HEK293T (cell line): ENCODE measurements at regions not wholly inside any gene's neighbourhood (a gene's known extent, or its start where the extent isn't known, plus 50 kb on each side); places are given as distances from the start of the nearest gene placed in this dataset.

Experiments used
- CTCF ChIA-PET: fragments of 350-600 bp; formaldehyde crosslinking; extraction: SDS; loops from one replicate; lab custom pipeline; 2021; ENCODE audit warnings: antibody characterized with exemption, inconsistent platforms; lab: Yijun Ruan, JAX
- POLR2A ChIA-PET: fragments of 350-600 bp; formaldehyde crosslinking; extraction: SDS; loops from one replicate; lab custom pipeline; 2020; ENCODE audit warnings: antibody characterized with exemption, inconsistent platforms; lab: Yijun Ruan, JAX
- DNase-seq: peaks from one replicate; pipeline ENCODE4 v3.0.0; 2012; ENCODE audit warnings: mixed read lengths; ENCODE audit errors: extremely low spot score
- ARNT ChIP-seq: fragments of 450-650 bp; IDR thresholded peaks from 2 replicates; pipeline ENCODE4 v1.6.1; 2017; ENCODE audit warnings: mild to moderate bottlenecking
- BHLHE40 ChIP-seq: fragments of 450-650 bp; IDR thresholded peaks from 2 replicates; pipeline ENCODE4 v1.6.1; 2016; ENCODE audit warnings: mild to moderate bottlenecking, moderate library complexity, borderline replicate concordance
- CTBP1 ChIP-seq: fragments of 450-650 bp; IDR thresholded peaks from 2 replicates; pipeline ENCODE4 v1.6.1; 2016; ENCODE audit warnings: borderline replicate concordance
- ELF4 ChIP-seq: fragments of 450-650 bp; IDR thresholded peaks from 2 replicates; pipeline ENCODE4 v1.6.1; 2017; ENCODE audit warnings: antibody characterized with exemption
- FOXA1 ChIP-seq: fragments of 450-650 bp; IDR thresholded peaks from 2 replicates; pipeline ENCODE4 v1.6.1; 2016; ENCODE audit warnings: mild to moderate bottlenecking
- FOXK2 ChIP-seq: fragments of 450-650 bp; IDR thresholded peaks from 2 replicates; pipeline ENCODE4 v1.6.1; 2016; ENCODE audit warnings: mild to moderate bottlenecking
- FOXM1 ChIP-seq: fragments of 450-650 bp; IDR thresholded peaks from 2 replicates; pipeline ENCODE4 v1.6.1; 2017; ENCODE audit warnings: mild to moderate bottlenecking, borderline replicate concordance
- HDGF ChIP-seq: fragments of 450-650 bp; IDR thresholded peaks from 2 replicates; pipeline ENCODE4 v1.6.1; 2017; ENCODE audit warnings: antibody characterized with exemption, borderline replicate concordance
- L3MBTL2 ChIP-seq: fragments of 450-650 bp; conservative IDR thresholded peaks from 2 replicates; pipeline ENCODE4 v1.6.1; 2016; ENCODE audit warnings: mild to moderate bottlenecking
- LEF1 ChIP-seq: fragments of 450-650 bp; IDR thresholded peaks from 2 replicates; pipeline ENCODE4 v1.6.1; 2017; ENCODE audit warnings: mild to moderate bottlenecking, borderline replicate concordance
- NFRKB ChIP-seq: fragments of 450-650 bp; IDR thresholded peaks from 2 replicates; pipeline ENCODE4 v1.6.1; 2016; ENCODE audit warnings: mild to moderate bottlenecking, moderate library complexity
- PKNOX1 ChIP-seq: fragments of 450-650 bp; IDR thresholded peaks from 2 replicates; pipeline ENCODE4 v1.6.1; 2016
- SP1 ChIP-seq: fragments of 450-650 bp; IDR thresholded peaks from 2 replicates; pipeline ENCODE4 v1.6.1; 2017
- SUZ12 ChIP-seq: fragments of 450-650 bp; IDR thresholded peaks from 2 replicates; pipeline ENCODE4 v1.6.1; 2016; ENCODE audit warnings: mild to moderate bottlenecking
- TARDBP ChIP-seq: fragments of 450-650 bp; IDR thresholded peaks from 2 replicates; pipeline ENCODE4 v1.6.1; 2016
- ZNF384 ChIP-seq: fragments of 450-650 bp; IDR thresholded peaks from 2 replicates; pipeline ENCODE4 v1.6.1; 2016

DNA sequence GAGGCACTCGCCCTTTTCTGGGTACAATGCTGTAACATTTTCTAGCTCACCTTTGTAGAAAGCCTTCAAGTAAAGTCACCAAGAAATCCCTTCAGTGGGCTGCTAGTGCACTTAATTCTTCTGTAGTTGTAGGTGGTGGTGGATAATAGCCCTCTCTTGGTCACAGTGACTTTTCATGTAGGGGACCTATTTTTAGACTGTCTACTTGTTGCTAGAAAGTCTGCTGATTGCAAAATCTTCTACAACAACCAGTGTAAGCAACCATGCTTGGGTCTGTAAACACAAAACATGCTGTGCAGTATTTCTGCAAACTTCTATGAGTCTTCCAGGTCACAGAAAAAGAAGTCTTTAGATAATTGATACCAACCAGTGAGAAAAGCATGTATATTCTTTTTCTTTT, 55.6 kb downstream of the PBDC1 start:
- no peak for DNase-seq
- POLR2A ChIA-PET, result no interaction called here
- TF ChIP-seq FOXK2, result no peak
- TF ChIP-seq TARDBP, result no peak
- TF ChIP-seq SP1, result no peak
- CTCF ChIA-PET, result no interaction called here

DNA sequence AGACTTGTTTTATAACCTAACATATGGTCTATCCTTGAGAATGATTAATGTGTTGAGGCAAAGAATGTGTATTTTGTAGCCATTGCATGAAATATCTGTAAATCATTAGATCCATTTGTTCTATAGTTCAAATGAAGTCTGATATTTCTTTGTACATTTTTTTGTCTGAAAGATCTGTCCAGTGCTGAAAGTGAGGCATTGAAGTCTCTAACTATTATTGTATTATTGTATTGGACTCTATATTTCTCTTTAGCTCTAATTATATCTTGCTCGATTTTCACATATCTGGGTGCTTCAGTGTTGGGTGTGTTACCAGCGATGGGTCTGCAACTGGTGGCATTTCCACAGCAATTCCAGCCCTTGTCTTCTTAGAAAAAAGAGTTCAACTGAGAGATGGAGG, 76.0 kb downstream of the PBDC1 start:
- TF ChIP-seq FOXM1, result no peak
- TF ChIP-seq BHLHE40, result no peak
- no peak for TF ChIP-seq TARDBP
- no peak for TF ChIP-seq ARNT
- TF ChIP-seq PKNOX1, result no peak
- no peak for TF ChIP-seq FOXA1
- no peak for TF ChIP-seq L3MBTL2
- no peak for TF ChIP-seq SP1
- no peak for TF ChIP-seq HDGF
- TF ChIP-seq SUZ12, result no peak
- no peak for TF ChIP-seq FOXK2
- TF ChIP-seq NFRKB, result no peak
- TF ChIP-seq ELF4, result no peak
- TF ChIP-seq LEF1, result no peak
- TF ChIP-seq CTBP1, result no peak
- CTCF ChIA-PET, result no interaction called here
- no peak for DNase-seq

GRCh38 chrX:76253432-76253831, 80.6 kb downstream of the PBDC1 start:
- peak; percentile 54 for DNase-seq

More for the DNA sequence above, 76.0 kb downstream of the PBDC1 start:
- POLR2A ChIA-PET, result no interaction called here

DNA sequence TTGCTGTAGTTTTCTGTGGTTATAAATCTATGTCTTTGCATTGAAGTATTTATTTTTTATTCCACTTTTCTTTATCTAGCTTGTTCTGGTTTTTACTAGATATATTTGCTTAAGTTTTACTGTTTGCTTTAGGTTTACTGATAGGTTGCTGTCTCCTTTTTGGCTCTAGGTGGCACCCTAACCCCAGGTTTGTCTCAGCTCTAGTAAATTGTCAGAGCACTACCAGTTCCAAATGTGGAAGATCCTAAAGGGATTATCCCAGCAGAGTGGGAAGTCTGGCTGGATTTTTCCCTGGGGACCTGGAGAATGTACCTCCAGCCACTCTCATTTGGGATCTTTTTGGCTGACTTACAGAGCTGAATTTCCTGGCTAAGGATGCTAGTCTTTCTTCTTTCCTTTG, 106.1 kb downstream of the PBDC1 start:
- ChIA-PET POLR2A (no interaction called here), CTCF (interaction anchor here (0.5 to 1.5 kb wide), 4 partner anchors 140 to 187 kb away, joined by 3 to 20 read pairs (median 3); no protein-coding TSS in a partner anchor)
- TF ChIP-seq NFRKB, result no peak
- no peak for TF ChIP-seq ZNF384
- no peak for TF ChIP-seq ARNT
- no peak for TF ChIP-seq PKNOX1
- no peak for TF ChIP-seq HDGF
- no peak for TF ChIP-seq TARDBP
- TF ChIP-seq SP1, result no peak
- TF ChIP-seq CTBP1, result no peak
- peak; percentile 50 for DNase-seq

More at GRCh38 chrX:76253432-76253831, 80.6 kb downstream of the PBDC1 start:
- CTCF ChIA-PET, result interaction anchor here (0.7 to 1.2 kb wide), 2 partner anchors 105 to 106 kb away, joined by 4 to 6 read pairs; no protein-coding TSS in a partner anchor
- POLR2A ChIA-PET, result interaction anchor here (0.6 to 0.9 kb wide), 2 partner anchors 66 to 106 kb away, joined by 3 read pairs; no protein-coding TSS in a partner anchor
- TF ChIP-seq FOXM1 (no peak), SUZ12 (no peak), ARNT (no peak), HDGF (no peak)
